ENCODE measurements at regions not wholly inside any gene's neighbourhood (a gene's known extent, or its start where the extent isn't known, plus 50 kb on each side); places are given as distances from the start of the nearest gene placed in this dataset.

DNA sequence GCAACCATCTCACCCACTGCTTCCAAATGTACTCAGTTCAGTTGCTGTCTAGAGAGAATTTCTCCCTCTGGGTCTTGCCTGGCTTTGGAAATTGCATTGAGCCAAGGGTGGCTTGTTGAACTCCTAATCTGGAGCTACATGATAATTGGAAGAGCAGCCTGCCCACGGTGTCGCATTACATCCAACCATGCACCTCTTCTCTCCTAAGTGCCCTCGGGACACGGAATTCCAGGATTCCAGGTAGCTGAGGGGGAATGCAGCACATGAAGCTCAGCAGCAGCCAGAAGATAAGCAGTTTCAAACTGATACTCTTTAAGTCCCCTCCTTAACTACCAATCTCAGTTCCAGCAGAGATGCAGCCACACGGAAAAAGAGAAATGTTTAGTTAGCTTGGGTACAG, 509.4 kb upstream of the KLF4 start:
- TF ChIP-seq, protein P1, sequence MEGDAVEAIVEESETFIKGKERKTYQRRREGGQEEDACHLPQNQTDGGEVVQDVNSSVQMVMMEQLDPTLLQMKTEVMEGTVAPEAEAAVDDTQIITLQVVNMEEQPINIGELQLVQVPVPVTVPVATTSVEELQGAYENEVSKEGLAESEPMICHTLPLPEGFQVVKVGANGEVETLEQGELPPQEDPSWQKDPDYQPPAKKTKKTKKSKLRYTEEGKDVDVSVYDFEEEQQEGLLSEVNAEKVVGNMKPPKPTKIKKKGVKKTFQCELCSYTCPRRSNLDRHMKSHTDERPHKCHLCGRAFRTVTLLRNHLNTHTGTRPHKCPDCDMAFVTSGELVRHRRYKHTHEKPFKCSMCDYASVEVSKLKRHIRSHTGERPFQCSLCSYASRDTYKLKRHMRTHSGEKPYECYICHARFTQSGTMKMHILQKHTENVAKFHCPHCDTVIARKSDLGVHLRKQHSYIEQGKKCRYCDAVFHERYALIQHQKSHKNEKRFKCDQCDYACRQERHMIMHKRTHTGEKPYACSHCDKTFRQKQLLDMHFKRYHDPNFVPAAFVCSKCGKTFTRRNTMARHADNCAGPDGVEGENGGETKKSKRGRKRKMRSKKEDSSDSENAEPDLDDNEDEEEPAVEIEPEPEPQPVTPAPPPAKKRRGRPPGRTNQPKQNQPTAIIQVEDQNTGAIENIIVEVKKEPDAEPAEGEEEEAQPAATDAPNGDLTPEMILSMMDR (IDR thresholded peaks at IDR 0.05; ENCODE audit: extremely low read depth, missing control alignments) = no peak
- DNase-seq (ENCODE audit: low spot score) = no peak

DNA sequence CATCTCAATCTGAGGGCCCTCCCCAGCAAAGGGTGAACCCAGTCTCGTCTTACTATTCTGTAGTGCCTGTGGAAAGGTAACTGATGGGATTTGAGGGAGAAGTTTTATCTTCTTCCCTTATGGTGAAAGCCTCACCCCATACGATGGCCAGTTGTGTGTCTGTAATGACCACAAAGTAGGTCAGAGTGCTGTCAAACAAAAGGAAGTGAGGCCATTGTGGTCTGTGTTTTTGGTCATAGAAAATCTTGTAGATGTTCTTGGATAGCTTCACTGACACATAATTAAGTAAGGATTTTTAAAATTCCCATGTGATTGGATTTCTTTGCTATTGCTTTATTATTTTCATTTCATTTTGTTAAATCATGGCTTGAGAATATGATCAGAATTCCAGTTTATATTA, 505.1 kb upstream of the KLF4 start:
- TF ChIP-seq, protein P1 (IDR thresholded peaks at IDR 0.05; ENCODE audit: extremely low read depth, missing control alignments) = no peak
- DNase-seq (ENCODE audit: low spot score) = no peak

DNA sequence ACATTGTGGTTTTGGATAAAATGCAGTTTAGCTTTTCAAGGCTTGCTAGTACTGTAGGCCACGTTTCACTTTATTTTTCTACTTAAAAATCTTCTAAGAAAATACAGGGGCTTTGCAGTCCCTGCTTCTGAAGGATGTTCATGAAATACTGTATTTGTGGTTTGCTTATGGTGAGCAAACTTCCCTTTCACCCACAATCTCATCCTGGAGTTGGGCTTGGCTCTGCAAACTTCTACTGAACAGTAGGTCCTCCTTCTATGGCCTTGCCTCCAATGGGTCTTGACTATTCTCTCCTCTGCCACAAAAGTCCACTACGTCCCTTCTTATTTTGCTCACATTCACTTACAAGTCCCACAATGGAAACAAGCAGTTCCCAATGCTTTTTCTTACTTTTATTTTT, 502.7 kb upstream of the KLF4 start:
- DNase-seq (ENCODE audit: low spot score) = no peak
- TF ChIP-seq, protein P1 (IDR thresholded peaks at IDR 0.05; ENCODE audit: extremely low read depth, missing control alignments) = no peak

DNA sequence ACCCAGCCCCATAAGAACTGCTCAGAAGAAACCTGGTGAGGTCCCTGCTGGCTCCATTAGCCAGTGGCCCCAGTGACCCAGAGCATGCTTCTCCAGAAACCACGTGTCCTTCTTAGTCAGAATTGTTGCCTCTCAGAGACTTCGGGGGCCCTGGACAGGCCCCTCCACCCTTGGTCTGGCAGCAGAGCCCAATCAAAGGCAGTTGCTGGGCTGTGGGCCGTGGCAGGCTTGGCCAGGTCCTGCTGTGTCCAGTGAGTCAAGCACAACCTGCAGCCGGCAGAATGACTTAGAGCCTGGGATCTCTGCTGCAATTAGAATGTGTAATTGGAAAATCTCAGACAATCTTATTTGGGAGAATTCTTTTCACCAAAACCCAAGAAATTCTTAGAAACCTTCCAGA, 502.0 kb upstream of the KLF4 start:
- TF ChIP-seq, protein P1 (IDR thresholded peaks at IDR 0.05; ENCODE audit: extremely low read depth, missing control alignments) = no peak
- DNase-seq (ENCODE audit: low spot score) = no peak

DNA sequence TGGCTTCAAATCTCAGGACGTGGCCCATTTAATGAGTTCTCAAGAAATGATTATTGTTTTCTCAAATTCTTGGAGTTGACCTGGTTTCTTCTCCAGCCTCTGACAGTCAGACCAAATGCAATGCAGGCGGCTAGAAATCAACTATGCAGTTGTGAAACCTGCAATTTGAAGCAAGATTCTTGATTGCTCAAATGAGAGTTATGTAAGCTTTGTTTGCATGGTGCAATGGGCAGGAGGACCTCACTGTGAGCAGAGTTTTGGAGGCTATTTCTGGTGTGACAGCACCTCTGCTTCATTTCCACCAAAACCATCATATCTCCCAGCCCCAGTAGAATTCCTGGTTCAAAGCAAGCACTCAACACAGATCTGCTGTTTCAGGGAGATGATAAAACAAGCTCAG, 500.0 kb upstream of the KLF4 start:
- TF ChIP-seq, protein P1 (IDR thresholded peaks at IDR 0.05; ENCODE audit: extremely low read depth, missing control alignments) = no peak
- DNase-seq (ENCODE audit: low spot score) = no peak

DNA sequence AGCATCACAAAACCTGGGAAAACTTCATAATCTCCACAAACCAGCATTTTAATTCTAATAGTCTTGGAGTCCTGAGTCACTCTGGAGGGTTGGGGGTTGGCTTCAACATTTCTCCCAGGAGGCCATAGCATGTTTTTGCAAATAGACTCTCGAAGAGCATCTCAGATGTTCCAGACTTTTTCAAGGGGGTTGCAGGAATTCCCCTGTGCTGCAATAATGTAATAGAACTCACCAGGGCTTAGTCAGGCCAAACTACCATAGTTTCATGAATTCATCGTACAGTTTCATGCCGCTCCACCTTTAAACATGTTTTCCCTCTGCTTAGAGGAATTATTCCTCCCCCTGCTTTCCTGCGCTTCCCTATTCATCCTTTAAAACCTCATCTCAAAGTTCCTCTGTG, 499.5 kb upstream of the KLF4 start:
- TF ChIP-seq, protein P1 (IDR thresholded peaks at IDR 0.05; ENCODE audit: extremely low read depth, missing control alignments) = no peak
- DNase-seq (ENCODE audit: low spot score) = no peak

DNA sequence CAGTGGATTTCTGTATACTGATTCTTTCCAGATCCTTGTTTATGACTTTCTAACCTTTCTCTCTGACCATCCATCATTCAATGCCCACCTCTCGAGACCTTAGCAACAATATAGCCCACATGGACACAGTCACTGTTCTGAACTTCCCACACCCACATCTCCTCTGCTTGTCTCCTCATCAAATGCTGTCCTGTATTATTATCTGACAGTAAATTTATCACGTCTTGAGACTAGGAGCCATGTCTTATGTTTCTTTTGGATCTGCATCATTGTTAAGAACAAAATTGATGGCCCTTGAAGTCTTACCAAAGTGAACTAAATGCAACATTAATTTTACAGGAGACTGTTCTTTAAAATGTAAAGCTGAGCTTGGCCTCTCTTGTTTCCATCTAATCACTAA, 495.4 kb upstream of the KLF4 start:
- DNase-seq (ENCODE audit: low spot score) = no peak
- TF ChIP-seq, protein P1 (IDR thresholded peaks at IDR 0.05; ENCODE audit: extremely low read depth, missing control alignments) = no peak
